PC-9 (cell line): ENCODE measurements at regions not wholly inside any gene's neighbourhood (a gene's known extent, or its start where the extent isn't known, plus 50 kb on each side); places are given as distances from the start of the nearest gene placed in this dataset.

Source experiments
- EZH2 ChIP-seq: fragments of 200-600 bp; sonication (generic); IDR thresholded peaks from 2 replicates; pipeline ENCODE4 v1.8.0; 2017; ENCODE audit warnings: antibody characterized with exemption, low read depth
- TF ChIP-seq, protein P1 (sequence below): fragments of 200-600 bp; sonication (generic); conservative IDR thresholded peaks from 2 replicates; pipeline ENCODE4 v1.6.1; 2017; ENCODE audit warnings: mixed run types, antibody characterized with exemption, mild to moderate bottlenecking, moderate library complexity

DNA sequence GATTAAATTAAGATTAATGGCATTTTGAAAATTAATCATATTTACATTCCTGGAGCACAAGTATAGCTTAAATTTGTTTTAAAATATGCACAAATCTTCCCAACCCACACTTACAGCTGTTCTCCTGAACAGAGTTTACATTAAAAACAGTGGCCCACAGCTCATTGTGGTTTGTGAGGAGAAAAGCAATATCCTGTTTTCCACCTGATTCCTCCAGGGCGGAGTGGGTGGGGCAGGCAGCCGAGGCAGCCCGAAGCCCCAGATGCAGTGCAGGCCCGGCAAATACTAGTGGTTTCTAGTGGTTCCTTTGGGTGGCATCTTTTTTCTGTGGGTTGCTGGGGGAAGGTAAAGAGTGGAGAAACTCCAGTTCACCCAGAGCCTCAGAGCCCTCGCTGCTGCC, 280.8 kb downstream of the ARHGAP12 start:
- TF ChIP-seq, protein P1, sequence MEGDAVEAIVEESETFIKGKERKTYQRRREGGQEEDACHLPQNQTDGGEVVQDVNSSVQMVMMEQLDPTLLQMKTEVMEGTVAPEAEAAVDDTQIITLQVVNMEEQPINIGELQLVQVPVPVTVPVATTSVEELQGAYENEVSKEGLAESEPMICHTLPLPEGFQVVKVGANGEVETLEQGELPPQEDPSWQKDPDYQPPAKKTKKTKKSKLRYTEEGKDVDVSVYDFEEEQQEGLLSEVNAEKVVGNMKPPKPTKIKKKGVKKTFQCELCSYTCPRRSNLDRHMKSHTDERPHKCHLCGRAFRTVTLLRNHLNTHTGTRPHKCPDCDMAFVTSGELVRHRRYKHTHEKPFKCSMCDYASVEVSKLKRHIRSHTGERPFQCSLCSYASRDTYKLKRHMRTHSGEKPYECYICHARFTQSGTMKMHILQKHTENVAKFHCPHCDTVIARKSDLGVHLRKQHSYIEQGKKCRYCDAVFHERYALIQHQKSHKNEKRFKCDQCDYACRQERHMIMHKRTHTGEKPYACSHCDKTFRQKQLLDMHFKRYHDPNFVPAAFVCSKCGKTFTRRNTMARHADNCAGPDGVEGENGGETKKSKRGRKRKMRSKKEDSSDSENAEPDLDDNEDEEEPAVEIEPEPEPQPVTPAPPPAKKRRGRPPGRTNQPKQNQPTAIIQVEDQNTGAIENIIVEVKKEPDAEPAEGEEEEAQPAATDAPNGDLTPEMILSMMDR = no peak
- TF ChIP-seq EZH2 = no peak
